Prostate gland (tissue), 2 donors: ENCODE measurements at regions not wholly inside any gene's neighbourhood (a gene's known extent, or its start where the extent isn't known, plus 50 kb on each side); places are given as distances from the start of the nearest gene placed in this dataset.

Experiments used
- DNase-seq: peaks from one replicate; pipeline ENCODE4 v3.0.0-alpha.2; 2019; ENCODE audit warnings: low spot score
- H3K27ac ChIP-seq, 2 donors: fragments of 200-600 bp; sonication (generic); 2 replicates each; pipeline ENCODE4 v1.5.1; 2017 to 2019
- H3K27me3 ChIP-seq: fragments of 200-600 bp; sonication (generic); replicated peaks from 2 replicates; pipeline ENCODE4 v1.5.1; 2019; ENCODE audit not compliant: insufficient read depth
- H3K36me3 ChIP-seq, 2 donors: fragments of 200-600 bp; sonication (generic); 1 replicate in 1 of 2; 2 replicates in 1 of 2; pipeline versions ENCODE4 v1.5.1 to v1.8.1; 2017 to 2019
- H3K4me1 ChIP-seq: fragments of 200-600 bp; sonication (generic); replicated peaks from 2 replicates; pipeline ENCODE4 v1.5.1; 2019
- H3K4me3 ChIP-seq, 2 donors: fragments of 200-600 bp; sonication (generic); 2 replicates each; pipeline ENCODE4 v1.5.1; 2017 to 2019
- H3K9me3 ChIP-seq: fragments of 200-600 bp; sonication (generic); 2 replicates; pipeline ENCODE4 v1.5.1; 2017
- CTCF ChIP-seq, 4 experiments: fragments of 200-600 bp in 2 of 4; fragments of 450-650 bp in 2 of 4; sonication (generic) in 2 of 4; IDR thresholded peaks; 1 replicate in 3 of 4; 2 replicates in 1 of 4; pipeline ENCODE4 v1.5.1; 2016 to 2019; ENCODE audit warnings: antibody characterized with exemption in 4 of 4, mild to moderate bottlenecking in 2 of 4, moderate library complexity in 2 of 4
- POLR2A ChIP-seq: fragments of 450-650 bp; IDR thresholded peaks from one replicate; pipeline ENCODE4 v1.6.1; 2016; ENCODE audit warnings: antibody characterized with exemption, mild to moderate bottlenecking
- POLR2AphosphoS5 ChIP-seq: sonication (generic); formaldehyde crosslinking; IDR thresholded peaks from one replicate; pipeline ENCODE4 v1.6.1; 2017; ENCODE audit warnings: antibody characterized with exemption
- WGBS: methylation state at CpG from one replicate; pipeline ENCODE4 v1.1.5; 2018; 5-methylcytosine and 5-hydroxymethylcytosine counted together
- intact Hi-C: fragments of 100-400 bp; cut with DNase I; formaldehyde crosslinking; loops from one replicate; pipeline ENCODE4 v1.14.2; 2022

- 53% methylated on average over 1 of the region's 1 CpG for WGBS
Observed at GRCh38 chr6:90939906-90940305, 353.0 kb upstream of the MAP3K7 start.

GRCh38 chr6:90938122-90938521 lies 351.2 kb upstream of the MAP3K7 start:
- H3K4me1 ChIP-seq, result no peaks in the 10 kb centered on the region
- intact Hi-C loops, result no loop called here
- H3K27ac ChIP-seq, result no peak overlapping the region
- no peak overlapping the region for H3K4me3 ChIP-seq
- H3K27me3 ChIP-seq, result no peaks in the 10 kb centered on the region
- TF ChIP-seq POLR2AphosphoS5 (no peak), CTCF (IDR thresholded peaks at IDR 0.05) (no peak), POLR2A (no peak)
- DNase-seq, result no peak
- no peaks in the 10 kb centered on the region for H3K9me3 ChIP-seq
- no peaks in the 10 kb centered on the region for H3K36me3 ChIP-seq

More at GRCh38 chr6:90939906-90940305, 353.0 kb upstream of the MAP3K7 start:
- Histone ChIP-seq H3K4me1 (no peaks in the 10 kb centered on the region), H3K9me3 (no peaks in the 10 kb centered on the region), H3K36me3 (no peaks in the 10 kb centered on the region), H3K27me3 (no peaks in the 10 kb centered on the region), H3K4me3 (no peak overlapping the region), H3K27ac (no peak overlapping the region)
- intact Hi-C loops, result no loop called here
- DNase-seq, result no peak
- no peak for TF ChIP-seq POLR2AphosphoS5
- TF ChIP-seq POLR2A, result no peak

- Histone ChIP-seq H3K9me3 (no peaks in the 10 kb centered on the region), H3K4me1 (no peaks in the 10 kb centered on the region), H3K4me3 (no peak overlapping the region), H3K27me3 (no peaks in the 10 kb centered on the region), H3K27ac (no peak overlapping the region), H3K36me3 (no peaks in the 10 kb centered on the region)
- 86% methylated on average over 5 of the region's 5 CpGs for WGBS
- TF ChIP-seq POLR2A, result no peak
- TF ChIP-seq POLR2AphosphoS5, result no peak
- no peak for TF ChIP-seq CTCF (IDR thresholded peaks at IDR 0.05)
- no peak for DNase-seq
- intact Hi-C loops, result no loop called here
Observed at GRCh38 chr6:90936286-90936685, 349.4 kb upstream of the MAP3K7 start.

- 93% methylated on average over 7 of the region's 7 CpGs for WGBS
- no peaks in the 10 kb centered on the region for H3K27me3 ChIP-seq
- no peak overlapping the region for H3K27ac ChIP-seq
- no peak overlapping the region for H3K4me3 ChIP-seq
- no peaks in the 10 kb centered on the region for H3K9me3 ChIP-seq
- no peaks in the 10 kb centered on the region for H3K36me3 ChIP-seq
- TF ChIP-seq POLR2AphosphoS5, result no peak
- no peak for TF ChIP-seq CTCF (IDR thresholded peaks at IDR 0.05)
- TF ChIP-seq POLR2A, result no peak
- no peaks in the 10 kb centered on the region for H3K4me1 ChIP-seq
- intact Hi-C loops, result no loop called here
- DNase-seq, result no peak
Observed at GRCh38 chr6:90934966-90935365, 348.1 kb upstream of the MAP3K7 start.

- intact Hi-C loops, result no loop called here
- 90% methylated on average over 5 of the region's 5 CpGs for WGBS
- H3K4me3 ChIP-seq, result no peak overlapping the region
Observed at GRCh38 chr6:90934081-90934480, 347.2 kb upstream of the MAP3K7 start.

More at GRCh38 chr6:90934081-90934480, 347.2 kb upstream of the MAP3K7 start:
- no peaks in the 10 kb centered on the region for H3K9me3 ChIP-seq
- no peaks in the 10 kb centered on the region for H3K4me1 ChIP-seq
- H3K27ac ChIP-seq, result no peak overlapping the region
- H3K27me3 ChIP-seq, result no peaks in the 10 kb centered on the region
- no peak for TF ChIP-seq CTCF (IDR thresholded peaks at IDR 0.05)
- no peak for TF ChIP-seq POLR2A
- TF ChIP-seq POLR2AphosphoS5, result no peak
- DNase-seq, result no peak
- no peaks in the 10 kb centered on the region for H3K36me3 ChIP-seq
